HUES6 (cell line): ENCODE measurements at regions not wholly inside any gene's neighbourhood (a gene's known extent, or its start where the extent isn't known, plus 50 kb on each side); places are given as distances from the start of the nearest gene placed in this dataset.

Experiments
- H3K27ac ChIP-seq: 2 replicates; pipeline ENCODE4 v1.7.0; 2013; ENCODE audit warnings: low read depth, mild to moderate bottlenecking, low read length, inconsistent platforms
- H3K27me3 ChIP-seq: 2 replicates; pipeline ENCODE4 v1.6.1; 2013; ENCODE audit warnings: low read length; ENCODE audit not compliant: control insufficient read depth, insufficient read depth
- H3K36me3 ChIP-seq: 2 replicates; pipeline ENCODE4 v1.6.1; 2013; ENCODE audit warnings: low read length; ENCODE audit not compliant: control insufficient read depth, insufficient read depth
- H3K4me1 ChIP-seq: 2 replicates; pipeline ENCODE4 v1.6.1; 2013; ENCODE audit warnings: low read length; ENCODE audit not compliant: control insufficient read depth, insufficient read depth
- H3K4me3 ChIP-seq: 2 replicates; pipeline ENCODE4 v1.5.1; 2013; ENCODE audit warnings: low read depth, low read length
- H3K9ac ChIP-seq: one replicate; pipeline ENCODE4 v1.6.1; 2013; ENCODE audit warnings: mild to moderate bottlenecking, low read length
- H3K9me3 ChIP-seq: 2 replicates; pipeline ENCODE4 v1.6.1; 2013; ENCODE audit warnings: low read depth, low read length; ENCODE audit not compliant: control insufficient read depth, insufficient read depth

DNA sequence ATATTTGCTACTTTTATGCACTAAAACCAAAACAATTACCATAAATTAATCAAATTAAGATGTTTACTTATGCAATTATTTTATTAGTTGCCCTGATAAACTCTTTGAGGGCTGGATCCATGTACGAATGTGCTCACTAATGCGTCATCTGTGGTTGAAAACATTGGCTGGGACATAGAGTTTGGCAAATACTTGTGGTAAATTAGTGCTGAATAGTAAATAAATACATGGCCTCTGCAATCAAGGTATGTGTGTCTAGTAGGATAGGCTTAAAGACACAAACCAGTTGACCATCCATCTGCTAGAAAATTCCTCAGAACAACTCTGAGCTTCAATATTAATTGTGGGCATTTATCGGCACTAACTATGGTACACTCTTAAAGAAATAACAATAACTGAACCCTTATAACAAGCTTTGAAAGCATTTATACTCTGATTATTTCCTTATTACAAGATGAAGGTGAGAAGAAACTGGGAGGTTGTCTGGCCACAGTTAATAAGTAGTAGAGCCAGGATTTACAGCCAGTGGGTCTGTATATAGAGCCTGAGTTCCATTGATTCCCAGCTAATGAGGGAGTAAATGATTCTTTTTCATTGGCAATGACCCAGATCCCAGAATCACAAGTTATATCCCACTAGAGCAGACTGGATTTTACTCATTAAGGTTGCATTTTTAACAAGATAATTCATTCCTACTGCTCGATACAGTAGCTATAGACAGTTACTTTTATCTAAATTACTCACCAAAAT is 169.5 kb upstream of the CNTN6 start:
- H3K9me3 ChIP-seq: no peaks in the 10 kb centered on the region
- no peak overlapping the region for H3K4me3 ChIP-seq
- no peaks in the 10 kb centered on the region for H3K27me3 ChIP-seq
- H3K27ac ChIP-seq: no peak overlapping the region
- H3K9ac ChIP-seq: no peak overlapping the region
- no peaks in the 10 kb centered on the region for H3K36me3 ChIP-seq
- H3K4me1 ChIP-seq: no peaks in the 10 kb centered on the region

DNA sequence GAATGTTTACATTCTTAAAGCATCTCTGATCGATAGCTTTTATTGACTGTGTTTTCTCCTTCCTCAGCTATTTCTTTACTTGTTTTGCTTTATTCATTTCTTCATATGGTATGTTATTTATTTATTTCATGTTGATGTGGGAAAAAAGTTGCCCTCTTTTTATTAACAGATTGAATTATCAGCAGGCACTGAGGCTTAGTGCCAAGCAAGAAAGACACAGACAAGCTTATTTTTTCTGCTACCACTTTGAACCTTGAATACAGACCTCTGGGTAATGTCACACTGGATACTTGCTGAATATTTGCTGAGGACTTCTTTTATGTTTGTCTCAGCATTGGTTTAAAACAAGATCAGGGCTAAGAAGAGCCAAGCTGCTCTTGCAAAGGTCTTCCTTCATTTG is 162.0 kb upstream of the CNTN6 start:
- Histone ChIP-seq H3K27me3 (no peaks in the 10 kb centered on the region), H3K9me3 (no peaks in the 10 kb centered on the region), H3K9ac (no peak overlapping the region), H3K27ac (no peak overlapping the region), H3K36me3 (no peaks in the 10 kb centered on the region), H3K4me1 (no peaks in the 10 kb centered on the region), H3K4me3 (no peak overlapping the region)

DNA sequence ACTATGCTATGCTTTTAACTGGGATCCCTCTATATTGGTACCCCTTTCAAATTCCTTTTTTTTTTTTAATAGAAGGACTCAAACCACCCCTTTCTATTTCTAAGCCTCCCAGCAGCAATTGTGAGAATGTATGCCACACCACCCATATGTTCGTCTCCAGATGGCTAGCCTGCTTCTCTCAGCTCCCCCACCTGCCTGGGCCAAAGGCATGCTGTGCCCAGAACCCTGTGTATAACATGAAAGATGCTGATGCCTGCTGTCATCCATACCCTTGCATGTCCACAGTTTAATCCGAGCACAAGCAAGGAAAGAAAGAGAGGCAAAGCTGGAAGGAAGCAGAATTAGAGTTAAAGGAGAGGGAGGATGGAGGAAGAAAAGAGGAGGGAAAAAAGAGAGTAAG is 159.5 kb upstream of the CNTN6 start:
- Histone ChIP-seq H3K9me3 (no peaks in the 10 kb centered on the region), H3K4me3 (no peak overlapping the region)

DNA sequence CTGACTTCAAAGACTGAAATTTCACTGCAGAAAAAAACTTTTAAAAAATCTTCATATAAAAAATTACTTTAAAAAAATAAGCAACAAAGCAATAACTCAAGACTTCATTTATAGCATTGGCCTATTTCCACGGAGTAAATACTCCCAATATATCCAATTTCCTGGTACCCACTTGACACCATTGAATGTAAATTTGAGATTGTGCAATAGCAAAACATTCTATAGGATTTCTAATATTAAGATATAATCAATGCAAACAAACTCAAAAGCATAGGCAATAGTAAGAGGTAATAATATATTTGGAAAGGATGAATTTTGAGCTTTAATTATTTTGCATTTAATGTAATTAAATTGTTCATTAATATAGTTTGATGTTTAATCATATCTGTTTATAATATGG is 148.0 kb upstream of the CNTN6 start:
- Histone ChIP-seq H3K4me3 (no peak overlapping the region), H3K27me3 (no peaks in the 10 kb centered on the region), H3K9me3 (no peaks in the 10 kb centered on the region), H3K27ac (no peak overlapping the region), H3K36me3 (no peaks in the 10 kb centered on the region), H3K9ac (no peak overlapping the region), H3K4me1 (no peaks in the 10 kb centered on the region)

More for the DNA sequence above, 159.5 kb upstream of the CNTN6 start:
- Histone ChIP-seq H3K27ac (no peak overlapping the region), H3K4me1 (no peaks in the 10 kb centered on the region), H3K36me3 (no peaks in the 10 kb centered on the region), H3K9ac (no peak overlapping the region), H3K27me3 (no peaks in the 10 kb centered on the region)

DNA sequence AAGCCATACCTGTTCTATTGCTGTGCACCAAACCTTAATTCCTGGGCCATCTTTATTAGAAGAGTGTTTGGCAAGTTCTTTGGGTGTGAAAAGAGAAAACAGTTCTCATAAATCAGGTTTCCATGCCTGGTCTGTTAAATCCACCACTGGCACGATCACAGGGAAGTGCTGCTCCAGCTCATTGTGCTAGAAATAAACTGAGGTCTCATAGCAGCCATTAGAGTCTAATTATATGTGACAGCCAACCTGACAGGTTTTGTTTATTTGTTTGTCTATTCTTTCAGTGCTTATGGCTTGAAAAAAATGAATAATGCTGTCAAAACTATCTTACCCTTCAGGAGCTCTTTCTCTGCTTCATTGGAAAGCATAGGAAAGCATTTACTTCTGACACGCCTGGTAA is 147.1 kb upstream of the CNTN6 start:
- Histone ChIP-seq H3K9me3 (no peaks in the 10 kb centered on the region), H3K4me3 (no peak overlapping the region), H3K36me3 (no peaks in the 10 kb centered on the region), H3K4me1 (no peaks in the 10 kb centered on the region), H3K27ac (no peak overlapping the region), H3K9ac (no peak overlapping the region), H3K27me3 (no peaks in the 10 kb centered on the region)

DNA sequence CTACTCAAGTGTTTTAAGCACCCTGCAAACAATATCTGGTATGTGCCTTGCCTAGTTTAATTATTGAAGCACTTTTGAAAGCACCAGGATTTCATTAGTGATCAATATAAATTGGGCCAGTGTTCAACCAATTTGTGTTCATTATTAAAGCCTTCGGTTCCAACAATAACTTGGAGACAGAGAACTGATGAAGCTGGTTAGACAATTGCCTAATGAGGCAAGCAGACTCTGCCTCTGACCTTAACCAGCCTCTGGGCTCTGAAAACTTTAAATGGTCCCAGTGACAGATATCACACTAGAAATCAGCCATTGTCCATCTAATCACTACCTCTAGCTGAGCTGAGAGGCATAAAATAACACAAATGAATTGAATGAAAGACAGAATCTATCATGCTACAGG is 139.9 kb upstream of the CNTN6 start:
- Histone ChIP-seq H3K4me3 (no peak overlapping the region), H3K9me3 (no peaks in the 10 kb centered on the region), H3K27ac (no peak overlapping the region), H3K36me3 (no peaks in the 10 kb centered on the region), H3K9ac (no peak overlapping the region), H3K27me3 (no peaks in the 10 kb centered on the region), H3K4me1 (no peaks in the 10 kb centered on the region)

DNA sequence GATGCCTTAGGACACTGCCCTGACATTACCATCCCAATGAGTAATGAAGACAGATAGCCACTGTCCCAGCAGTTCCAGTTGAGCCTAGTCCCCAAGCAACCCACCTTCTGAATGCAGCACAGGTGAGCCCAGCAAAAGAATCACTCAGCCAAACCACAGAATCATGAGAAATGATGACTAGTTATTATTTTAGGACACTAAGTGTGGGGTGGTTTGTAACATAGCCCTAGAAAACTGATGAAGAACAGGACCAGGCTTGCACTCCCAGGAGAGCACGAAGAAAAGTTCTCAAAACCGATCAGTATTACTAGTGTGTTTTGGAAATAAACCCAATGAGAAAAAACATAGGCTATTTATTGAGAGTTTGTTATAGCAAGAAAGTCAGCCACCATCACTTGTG is 129.6 kb upstream of the CNTN6 start:
- Histone ChIP-seq H3K4me1 (no peaks in the 10 kb centered on the region), H3K27me3 (no peaks in the 10 kb centered on the region)

DNA sequence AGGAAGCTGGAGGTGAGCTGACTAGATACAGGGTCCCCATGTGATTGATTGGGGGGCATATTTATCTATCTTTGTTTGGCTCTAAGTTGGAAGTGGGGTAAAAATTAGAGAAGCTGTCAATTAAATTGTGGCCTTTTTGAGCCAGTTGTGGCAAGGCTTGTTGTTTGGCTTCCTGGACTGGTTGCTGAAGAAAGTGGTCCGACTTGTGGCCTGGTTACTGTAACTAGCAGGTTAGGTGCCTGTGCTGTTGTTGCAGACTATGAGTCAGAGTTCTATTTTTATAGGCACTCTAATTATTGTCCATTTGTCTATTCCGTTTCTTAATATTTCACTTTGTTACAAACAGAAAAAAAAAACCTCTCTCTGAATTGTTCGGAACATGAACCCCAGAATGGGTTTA is 129.1 kb upstream of the CNTN6 start:
- Histone ChIP-seq H3K36me3 (no peaks in the 10 kb centered on the region), H3K9ac (no peak overlapping the region), H3K4me1 (no peaks in the 10 kb centered on the region), H3K4me3 (no peak overlapping the region), H3K27me3 (no peaks in the 10 kb centered on the region), H3K9me3 (no peaks in the 10 kb centered on the region), H3K27ac (no peak overlapping the region)

More for the DNA sequence above, 129.6 kb upstream of the CNTN6 start:
- Histone ChIP-seq H3K27ac (no peak overlapping the region), H3K9me3 (no peaks in the 10 kb centered on the region), H3K9ac (no peak overlapping the region), H3K36me3 (no peaks in the 10 kb centered on the region), H3K4me3 (no peak overlapping the region)

DNA sequence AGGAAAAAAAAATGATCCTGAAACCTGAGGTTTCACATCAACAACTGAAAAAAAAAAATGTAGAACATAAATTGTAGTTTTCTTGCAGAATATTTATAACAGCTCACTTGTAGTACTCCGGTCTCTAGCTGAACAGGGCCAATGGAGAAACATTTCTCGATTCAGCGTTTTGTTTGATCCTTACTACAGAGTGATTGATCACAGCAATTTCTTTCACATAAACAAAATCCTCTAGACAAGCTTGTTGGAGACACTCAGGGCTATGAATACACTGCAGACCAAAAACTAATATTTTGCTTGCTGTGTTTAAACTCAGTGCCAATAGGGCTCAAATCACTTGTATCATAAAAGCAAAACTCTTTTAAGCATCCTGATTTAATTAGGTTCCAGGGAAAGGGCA is 127.0 kb upstream of the CNTN6 start:
- Histone ChIP-seq H3K27ac (no peak overlapping the region), H3K9ac (no peak overlapping the region), H3K4me3 (no peak overlapping the region), H3K36me3 (no peaks in the 10 kb centered on the region), H3K4me1 (no peaks in the 10 kb centered on the region), H3K9me3 (no peaks in the 10 kb centered on the region), H3K27me3 (no peaks in the 10 kb centered on the region)

DNA sequence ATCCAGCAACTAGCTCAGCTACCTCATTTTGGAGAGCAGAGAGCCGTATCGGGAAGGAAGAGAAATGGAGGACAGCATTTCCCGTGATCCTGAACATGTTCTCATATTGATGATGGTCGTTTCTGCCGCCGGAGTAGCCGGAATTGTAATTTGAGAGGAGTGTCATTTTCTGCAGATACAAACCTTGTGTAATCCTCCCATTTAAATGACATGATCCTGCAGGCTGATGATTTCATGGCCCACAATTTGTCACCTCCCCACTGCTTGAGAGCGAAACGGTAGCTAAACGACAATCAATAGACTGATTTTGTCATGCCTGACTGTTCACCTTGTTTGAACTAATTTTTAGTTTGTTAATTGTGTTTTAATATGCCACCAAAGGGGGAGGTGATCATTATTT is 126.5 kb upstream of the CNTN6 start:
- Histone ChIP-seq H3K4me1 (no peaks in the 10 kb centered on the region), H3K36me3 (no peaks in the 10 kb centered on the region), H3K27me3 (no peaks in the 10 kb centered on the region), H3K9me3 (no peaks in the 10 kb centered on the region), H3K9ac (no peak overlapping the region), H3K4me3 (no peak overlapping the region), H3K27ac (no peak overlapping the region)

DNA sequence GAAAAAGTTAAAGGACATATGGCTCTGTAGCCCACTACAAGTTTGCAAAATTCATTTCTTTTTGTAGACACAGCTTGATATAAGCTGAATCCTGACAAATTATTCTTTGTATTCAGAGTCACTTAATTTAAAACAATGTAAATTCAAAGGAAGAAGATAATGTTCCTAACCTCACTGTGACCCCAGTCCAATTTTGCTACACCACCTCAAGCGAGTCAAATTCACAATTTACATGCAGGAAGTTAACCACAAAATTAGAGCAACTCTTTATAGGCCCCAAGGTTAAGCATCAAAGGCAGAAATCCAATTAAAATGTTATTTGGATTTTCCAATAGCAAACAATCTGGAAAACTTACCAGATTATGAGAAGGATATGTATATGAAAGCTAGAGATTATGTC is 119.5 kb upstream of the CNTN6 start:
- H3K4me1 ChIP-seq: 0 out of 2 replicates have a peak, but pooled peaks cover 2% of the 10 kb centered on the region
- no peaks in the 10 kb centered on the region for H3K36me3 ChIP-seq
- H3K4me3 ChIP-seq: no peak overlapping the region
- H3K9ac ChIP-seq: no peak overlapping the region
- peaks cover 3% of the 10 kb centered on the region; the same call in 1 of the 2 replicates for H3K9me3 ChIP-seq
- H3K27me3 ChIP-seq: no peaks in the 10 kb centered on the region
- no peak overlapping the region for H3K27ac ChIP-seq
